ENCODE measurements at regions not wholly inside any gene's neighbourhood (a gene's known extent, or its start where the extent isn't known, plus 50 kb on each side); places are given as distances from the start of the nearest gene placed in this dataset.

DNA sequence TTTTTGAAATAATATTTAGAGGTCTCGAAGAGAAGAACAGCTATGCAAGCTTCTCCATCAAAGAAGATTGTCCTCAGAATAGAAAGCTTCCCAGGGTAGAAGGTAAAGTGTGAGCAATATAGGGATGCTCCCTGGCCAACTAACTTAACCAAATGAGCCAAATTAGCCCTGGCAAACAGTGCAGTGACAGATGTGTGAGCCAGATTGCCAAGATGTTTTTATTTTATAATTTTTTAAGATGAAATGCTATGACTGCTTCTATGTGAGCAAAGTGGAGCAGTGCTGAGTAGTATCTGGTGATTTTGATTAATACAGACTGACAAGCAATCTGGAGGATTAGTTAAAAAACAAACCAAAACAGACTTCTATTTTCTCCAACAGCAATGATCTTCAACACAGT lies 202.1 kb downstream of the NOVA1 start:
- DNase-seq (ENCODE audit: low spot score): no peak

DNA sequence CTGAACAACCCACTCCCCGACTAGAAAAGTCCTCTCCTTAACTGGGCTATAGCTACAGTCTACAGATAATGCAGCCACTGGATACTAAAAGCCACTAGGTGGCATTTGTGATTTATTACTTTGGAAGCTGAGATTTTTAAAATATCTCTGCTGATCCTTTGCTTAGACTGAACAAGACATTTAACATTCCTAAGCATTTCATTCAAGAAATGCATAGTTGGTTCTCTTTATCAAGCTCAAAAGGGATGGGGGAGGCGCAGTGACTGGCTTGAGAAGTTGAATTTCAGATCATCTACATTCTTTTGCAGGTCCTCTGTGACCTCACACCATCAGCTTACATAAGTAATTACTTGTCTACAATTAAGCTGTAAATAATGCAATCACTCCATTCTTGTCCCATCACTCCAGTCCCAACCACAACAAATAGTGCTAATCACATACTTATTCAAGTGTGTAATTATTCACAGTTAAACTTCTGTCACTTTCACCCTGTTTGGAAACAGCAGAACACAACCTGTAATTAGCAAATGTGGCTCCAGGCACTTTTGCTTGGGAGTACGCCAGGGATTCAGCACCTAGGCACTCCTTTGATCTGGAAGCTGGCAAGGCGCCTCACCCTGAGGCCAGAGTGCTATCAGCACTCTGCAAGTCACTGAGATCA lies 203.6 kb downstream of the NOVA1 start:
- DNase-seq (ENCODE audit: low spot score): no peak

DNA sequence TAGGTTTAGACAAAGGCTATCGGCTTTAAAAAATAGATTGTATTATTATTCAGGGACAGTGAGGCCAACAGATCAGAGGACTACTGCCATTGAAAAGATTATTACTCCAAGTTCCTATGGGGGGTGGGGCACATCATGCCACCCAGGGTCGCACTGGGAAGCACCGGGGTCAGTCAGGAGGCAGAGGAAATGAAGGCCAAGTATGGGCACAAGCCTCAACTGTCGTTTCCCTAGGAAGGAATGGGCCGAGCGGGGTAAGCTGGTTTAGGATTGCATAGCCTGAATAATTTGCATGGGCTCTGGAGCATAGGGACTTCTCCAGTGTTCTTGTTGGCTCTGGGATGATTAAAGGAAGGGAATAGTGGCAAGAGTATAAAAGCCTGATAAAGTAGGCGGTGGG lies 205.3 kb downstream of the NOVA1 start:
- no peak for DNase-seq (ENCODE audit: low spot score)

DNA sequence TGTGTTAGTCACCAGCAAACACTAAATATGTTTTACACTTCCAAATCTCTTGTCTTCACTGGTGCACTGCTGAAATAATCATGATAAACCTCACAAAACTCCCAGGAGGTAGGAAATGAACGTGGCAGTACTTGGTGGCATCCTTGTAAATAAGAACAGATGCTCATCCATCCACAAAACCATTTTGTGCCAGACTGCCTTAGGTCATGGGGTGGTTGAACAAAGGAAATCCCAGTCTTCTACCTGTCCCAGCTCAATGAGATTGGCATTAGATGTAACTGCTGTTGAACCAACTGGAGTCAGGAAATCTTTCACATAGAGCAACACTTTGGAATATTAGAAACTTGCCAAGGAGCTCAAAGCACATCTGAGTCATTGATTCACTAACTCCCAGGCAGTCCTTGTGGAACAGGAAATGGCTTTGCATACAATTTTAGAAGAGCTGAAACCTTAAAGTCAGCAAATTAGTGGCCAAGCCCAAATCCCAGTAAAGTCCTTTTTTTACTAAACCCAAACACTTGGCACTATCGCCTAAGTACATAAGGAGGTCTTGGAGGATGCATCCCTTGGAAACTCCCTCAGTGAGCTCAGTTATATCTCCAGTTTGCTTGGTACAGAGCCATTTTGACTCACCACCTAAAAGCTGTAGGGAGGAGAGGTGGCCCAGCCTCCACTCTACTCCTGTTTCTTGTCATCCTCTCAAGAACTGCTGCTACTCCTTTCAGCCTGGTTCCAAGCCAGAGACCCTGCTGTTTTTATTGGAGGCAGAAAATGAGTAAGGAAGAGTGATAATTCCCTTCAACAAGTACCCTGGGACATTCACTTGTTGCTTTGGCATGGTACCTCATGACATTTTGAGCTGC lies 208.0 kb downstream of the NOVA1 start:
- no peak for DNase-seq (ENCODE audit: low spot score)

DNA sequence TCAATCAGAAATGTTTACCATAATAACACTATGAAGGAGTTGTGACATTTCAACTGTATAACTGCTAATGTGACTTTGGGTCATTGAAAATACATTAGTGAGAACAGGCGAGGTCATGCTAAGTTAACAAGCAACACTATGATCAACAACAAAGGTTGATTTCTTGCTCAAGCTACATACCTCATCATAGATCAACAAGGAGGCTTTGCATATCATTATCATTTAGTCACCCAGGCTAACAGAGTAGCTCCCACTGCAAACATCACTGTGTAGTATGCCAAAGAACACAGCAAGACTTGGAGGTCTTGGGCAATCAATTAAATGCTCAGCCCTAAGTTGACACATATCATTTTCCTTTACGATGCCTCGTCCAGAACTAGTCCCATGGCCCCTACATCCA lies 212.5 kb downstream of the NOVA1 start:
- no peak for DNase-seq (ENCODE audit: low spot score)

DNA sequence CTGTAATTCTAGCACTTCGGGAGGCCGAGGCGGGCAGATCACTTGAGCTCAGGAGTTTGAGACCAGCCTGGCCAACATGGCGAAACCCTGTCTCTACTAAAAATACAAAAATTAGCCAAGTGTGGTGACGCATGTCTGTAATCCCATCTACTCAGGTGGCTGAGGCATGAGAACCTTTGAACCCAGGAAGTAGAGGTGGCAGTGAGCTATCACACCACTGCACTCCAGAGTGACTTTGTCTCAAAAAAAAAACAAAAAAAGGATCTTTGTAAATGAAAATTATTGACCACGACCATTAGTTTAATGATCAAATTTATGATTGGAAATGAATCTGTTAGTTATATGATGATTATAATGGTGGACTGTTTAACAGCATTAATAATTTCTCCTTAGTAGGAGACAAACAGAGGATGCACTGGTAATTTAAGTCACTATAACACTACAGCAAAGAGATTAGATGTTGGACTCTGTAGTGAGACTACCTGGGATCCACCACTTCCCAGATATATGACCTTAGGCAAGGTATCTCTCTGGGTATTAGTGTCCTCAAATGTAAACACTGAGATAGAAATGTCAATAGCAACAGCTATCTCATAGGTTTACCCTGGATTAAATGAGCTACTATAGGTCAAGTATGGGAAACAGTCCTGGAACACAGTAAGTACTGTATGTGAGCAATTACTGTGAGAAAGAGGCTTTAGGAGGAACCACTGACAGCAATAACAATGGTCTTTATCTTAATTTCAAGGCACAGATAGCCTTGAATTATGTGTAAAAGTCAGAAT lies 214.7 kb downstream of the NOVA1 start:
- no peak for DNase-seq (ENCODE audit: low spot score)

DNA sequence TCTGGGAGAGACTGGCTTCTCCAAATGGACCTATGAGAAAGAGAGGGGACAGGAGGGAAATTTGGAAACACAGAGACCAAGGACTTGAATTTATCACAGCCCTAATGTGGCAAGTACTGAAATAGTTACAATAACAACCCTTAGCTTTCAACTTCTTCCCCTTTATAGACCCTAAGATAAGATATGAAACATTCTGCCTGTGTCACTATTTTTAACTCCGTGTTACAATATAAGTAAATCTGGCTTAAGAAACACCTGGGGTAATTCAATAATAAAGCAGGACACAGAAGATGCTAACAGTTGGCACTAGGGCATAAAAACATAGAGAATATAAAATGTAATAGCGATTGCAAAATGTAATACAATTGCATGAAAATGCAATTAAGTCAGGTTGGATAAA lies 216.4 kb downstream of the NOVA1 start:
- DNase-seq (ENCODE audit: low spot score): no peak

DNA sequence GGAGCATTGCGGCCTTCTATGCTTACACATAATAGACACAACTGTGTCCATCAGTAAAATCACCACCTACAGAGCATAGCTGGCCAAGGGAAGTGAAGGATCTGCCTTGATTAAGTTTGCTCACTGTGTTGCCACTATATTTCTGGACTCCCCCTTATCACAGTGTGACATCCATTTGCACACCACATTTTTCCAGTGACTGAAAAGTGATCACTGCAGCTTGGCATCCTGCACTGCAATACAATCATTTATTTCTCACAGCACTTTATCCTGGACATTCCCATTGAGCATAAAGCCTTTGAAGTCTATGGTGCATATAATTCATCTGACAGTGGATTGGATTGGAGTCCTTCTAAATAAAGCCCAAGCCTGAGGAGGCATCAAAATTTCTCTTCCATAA lies 217.2 kb downstream of the NOVA1 start:
- no peak for DNase-seq (ENCODE audit: low spot score)

DNA sequence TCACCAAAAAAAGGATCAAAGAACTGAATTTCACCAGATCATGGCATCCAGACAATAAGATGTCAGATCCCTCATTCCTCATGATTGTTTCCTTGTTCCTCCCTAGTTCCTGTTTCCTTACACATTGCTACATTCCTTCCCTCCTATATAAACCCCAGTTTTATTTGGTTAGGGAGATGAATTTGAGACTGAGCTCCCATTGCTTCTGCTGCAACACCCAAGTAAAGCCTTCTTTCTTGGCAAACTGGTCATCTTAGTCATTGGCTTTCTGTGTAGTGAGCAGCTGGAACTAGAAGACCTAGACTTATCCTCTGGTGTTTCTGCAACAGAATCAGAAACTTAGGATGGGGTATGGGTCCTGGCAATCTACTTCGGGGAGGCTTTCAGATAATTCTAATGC lies 217.9 kb downstream of the NOVA1 start:
- no peak for DNase-seq (ENCODE audit: low spot score)

DNA sequence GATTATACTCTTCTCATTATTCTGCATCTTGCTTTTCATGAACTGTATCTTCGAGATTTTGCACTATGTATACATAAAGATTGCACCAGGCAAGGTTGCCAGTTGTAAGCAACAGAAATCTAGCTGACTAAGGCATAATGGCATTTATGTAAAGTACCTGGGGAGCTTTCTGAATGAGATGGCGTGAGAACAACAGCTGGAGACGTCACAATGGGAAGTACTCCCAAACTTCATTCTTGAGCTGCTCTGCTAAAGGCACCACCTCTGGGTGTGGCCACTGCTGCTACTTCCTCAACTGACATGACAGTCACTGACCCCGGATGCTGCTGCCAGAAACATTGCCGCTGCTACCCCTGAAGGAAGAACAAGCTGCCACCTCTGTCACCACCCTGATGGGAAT lies 220.7 kb downstream of the NOVA1 start:
- DNase-seq (ENCODE audit: low spot score): no peak

DNA sequence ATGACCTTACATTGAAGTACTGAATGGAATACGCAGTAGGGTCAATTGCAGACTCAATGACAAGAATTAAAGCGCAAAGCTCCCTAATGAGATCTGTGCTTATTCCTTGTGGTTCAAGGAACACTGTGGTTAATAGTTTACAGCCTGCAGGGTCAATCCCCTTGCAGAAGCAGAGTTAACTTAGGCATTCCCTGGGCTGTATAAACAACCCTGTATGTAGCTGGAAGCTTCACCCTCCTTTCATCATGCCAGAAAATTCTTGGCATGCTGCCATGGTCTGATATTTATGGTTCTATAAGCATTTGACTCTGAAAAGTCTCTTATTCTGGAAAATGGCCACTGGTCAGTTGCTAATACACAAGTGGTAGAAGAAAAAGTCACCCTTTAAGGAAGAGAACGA lies 227.7 kb downstream of the NOVA1 start:
- no peak for DNase-seq (ENCODE audit: low spot score)

DNA sequence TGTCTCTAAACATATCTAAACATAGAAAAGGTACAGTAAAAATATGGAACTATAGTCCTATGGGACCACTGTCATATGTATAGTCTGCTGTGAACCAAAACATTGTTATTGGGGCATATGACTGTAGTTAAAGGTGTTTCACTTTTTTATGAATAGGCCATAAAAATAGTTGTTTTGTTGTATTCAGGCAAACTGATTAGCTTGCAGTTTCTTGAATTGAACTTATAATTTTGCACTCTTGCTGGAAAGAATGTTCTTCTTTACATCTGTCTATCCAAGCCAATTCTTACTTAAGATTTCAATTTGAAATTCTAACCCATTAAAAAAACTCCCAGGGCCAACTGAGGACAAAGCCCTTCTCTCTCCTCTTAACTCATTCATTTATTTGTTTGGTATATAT lies 234.1 kb downstream of the NOVA1 start:
- DNase-seq (ENCODE audit: low spot score): no peak

DNA sequence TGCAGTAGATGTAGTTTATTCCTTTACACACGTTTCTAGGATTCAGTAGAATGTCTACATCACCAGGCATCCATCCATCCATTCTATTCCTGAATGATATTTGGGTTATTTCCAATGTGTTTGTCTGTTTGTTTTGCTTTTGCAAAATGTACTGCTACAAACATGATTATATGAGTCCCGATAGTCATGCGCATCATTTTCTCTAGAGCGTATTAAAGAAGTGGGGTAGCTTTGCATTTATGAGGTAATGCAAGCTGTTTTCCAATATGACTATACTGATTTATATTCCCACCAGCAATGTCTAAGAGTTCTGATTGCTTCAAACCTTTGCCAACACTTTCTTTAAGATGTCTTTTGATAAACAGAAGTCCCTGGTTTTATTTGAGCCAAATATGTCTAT lies 253.2 kb downstream of the NOVA1 start:
- no peak for DNase-seq (ENCODE audit: low spot score)

DNA sequence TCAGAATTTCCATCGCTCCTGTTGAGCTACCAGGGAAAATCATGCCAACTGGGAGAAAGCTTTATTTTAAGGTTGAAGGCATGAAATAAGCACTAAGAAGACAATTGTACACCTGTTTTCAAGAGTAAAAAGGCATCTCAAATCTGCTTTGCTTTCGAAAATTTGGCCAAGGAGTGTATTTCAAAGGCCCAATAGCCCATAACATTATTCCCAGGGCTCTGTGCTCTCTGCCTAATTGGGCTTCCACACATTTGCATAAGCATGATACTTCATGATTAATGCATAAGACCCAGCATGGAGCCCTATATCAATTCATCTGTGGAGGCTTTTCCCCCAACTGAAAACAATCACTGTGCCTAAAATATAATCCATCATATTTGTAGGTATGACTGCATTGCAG lies 258.5 kb downstream of the NOVA1 start:
- no peak for DNase-seq (ENCODE audit: low spot score)

DNA sequence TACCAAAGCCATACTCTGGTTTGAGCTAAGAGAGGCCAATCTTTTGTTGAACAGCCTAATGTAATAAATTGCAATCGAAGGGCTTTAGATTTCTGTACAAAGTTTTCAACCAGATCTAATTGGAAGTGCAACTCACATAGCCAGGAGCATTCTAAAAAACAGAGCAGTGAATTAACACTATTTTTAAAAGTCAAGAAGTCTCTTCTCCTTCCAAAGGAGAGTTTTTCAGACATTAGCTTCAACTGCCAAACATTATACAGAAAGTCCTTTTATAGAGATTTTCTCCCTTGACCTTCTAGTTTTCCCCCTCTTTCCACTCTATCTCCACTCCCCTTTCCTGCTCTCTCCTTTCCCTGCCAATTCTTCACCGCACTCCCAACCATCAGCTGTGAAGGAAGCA lies 259.6 kb downstream of the NOVA1 start:
- DNase-seq (ENCODE audit: low spot score): no peak

DNA sequence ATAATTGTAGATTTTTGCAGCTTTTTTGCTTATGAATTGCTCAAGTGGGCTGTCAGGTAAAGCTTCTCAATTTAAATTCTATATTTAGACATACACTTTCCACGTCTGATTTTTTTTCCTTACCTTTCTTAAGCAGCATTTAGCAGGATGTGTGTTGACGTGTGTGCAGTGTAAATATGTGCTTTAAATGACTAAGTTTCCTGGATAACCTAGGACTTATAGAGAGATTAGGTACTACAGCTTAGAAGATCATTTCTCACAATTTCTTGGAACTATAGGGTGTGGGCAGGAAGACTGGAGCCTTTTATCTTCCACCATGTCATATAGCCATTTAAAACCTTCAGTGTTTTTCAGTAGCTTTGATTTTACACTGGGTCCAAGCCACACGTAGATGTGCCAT lies 263.5 kb downstream of the NOVA1 start:
- DNase-seq (ENCODE audit: low spot score): no peak

DNA sequence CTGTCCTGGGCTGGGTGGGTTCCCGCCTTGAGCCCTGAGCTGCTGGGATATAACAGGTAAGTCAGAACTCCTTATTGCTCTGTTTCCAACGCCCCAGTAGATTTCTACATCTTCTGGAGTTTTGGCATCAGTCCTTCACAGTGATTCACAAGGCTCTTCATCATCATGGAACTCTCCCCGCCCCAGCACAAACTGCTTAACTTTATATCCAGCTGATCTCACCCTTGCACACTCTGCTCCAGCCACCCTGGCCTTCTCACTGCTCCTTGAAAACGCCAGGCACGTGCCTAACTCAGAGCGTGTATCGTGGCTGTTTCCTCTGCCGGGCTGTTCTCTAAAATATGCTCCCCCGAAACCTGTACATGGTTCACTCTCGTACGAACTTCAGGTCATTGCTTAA lies 264.9 kb downstream of the NOVA1 start:
- no peak for DNase-seq (ENCODE audit: low spot score)

DNA sequence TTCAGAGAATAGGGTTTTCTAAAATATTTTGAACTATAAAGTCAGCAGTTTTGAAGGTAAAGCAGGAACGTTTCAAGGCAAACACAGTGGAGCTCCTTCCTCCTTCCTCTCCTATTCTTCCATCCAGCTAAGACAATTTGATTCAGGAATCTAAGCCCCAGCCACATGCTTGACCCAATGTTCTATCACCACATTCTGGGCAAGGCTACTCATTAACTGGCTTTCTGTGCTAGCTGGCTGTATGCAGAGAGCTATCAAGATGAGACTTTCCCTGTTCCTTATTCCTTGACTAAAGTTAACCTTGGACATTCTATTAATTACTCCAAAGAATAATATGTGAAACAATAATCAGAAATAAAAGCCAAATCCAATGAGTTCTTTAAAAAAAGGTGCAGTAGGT lies 266.9 kb downstream of the NOVA1 start:
- DNase-seq (ENCODE audit: low spot score): no peak

DNA sequence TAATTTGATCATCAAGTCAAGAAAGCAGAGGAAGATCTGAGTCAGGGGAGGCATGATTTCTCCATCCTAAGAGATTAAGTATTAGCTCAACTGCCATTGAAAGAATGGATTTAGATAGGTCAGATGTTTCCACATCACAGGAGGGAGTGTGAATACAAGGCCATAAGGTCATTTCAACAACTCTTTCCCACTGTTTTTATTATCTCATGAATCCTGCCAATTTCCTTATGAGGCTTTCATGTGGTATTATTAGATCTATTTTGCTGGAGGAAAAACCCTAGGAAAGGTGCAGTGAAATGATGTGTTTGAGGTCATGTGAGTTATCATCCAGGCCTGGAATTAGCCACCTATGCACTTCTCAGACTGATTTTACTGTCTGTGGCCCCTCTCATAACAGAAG lies 269.0 kb downstream of the NOVA1 start:
- no peak for DNase-seq (ENCODE audit: low spot score)

DNA sequence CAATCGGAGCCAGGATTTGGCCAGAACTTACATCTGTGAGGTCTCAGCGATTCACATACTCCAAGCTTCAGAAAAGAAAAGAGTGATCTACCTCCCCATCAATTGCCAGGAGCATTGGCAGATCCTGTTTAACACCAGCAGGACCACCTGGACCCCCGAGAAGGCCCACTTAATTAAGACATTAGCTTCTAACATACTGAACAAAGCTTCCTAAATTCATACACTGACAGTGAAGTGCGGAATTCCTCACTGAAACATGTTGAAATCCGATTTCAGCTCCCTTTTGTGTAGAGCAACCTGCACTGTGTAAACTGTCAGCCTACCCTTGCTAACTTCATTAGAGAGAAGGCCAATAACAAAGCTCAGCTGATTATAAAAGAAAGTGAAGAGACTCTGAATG lies 274.0 kb downstream of the NOVA1 start:
- DNase-seq (ENCODE audit: low spot score): no peak

DNA sequence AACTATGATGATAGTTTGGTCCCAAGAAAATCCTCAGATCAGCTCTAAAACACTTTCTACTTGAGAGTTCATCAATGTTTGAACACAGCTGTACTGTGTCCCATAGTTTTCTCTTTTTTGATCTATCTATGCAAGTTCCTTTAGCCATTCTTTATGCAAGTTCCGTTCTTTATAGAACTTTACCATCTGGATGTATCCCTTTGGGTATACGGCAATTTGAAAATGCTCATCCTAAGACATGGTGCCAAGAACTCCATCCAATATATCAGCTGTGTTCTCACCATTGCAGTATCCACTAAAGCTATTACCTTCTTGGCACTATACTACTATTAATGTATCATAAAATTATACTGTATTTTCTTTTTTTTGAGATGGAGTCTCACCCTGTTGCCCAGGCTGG lies 276.9 kb downstream of the NOVA1 start:
- no peak for DNase-seq (ENCODE audit: low spot score)

DNA sequence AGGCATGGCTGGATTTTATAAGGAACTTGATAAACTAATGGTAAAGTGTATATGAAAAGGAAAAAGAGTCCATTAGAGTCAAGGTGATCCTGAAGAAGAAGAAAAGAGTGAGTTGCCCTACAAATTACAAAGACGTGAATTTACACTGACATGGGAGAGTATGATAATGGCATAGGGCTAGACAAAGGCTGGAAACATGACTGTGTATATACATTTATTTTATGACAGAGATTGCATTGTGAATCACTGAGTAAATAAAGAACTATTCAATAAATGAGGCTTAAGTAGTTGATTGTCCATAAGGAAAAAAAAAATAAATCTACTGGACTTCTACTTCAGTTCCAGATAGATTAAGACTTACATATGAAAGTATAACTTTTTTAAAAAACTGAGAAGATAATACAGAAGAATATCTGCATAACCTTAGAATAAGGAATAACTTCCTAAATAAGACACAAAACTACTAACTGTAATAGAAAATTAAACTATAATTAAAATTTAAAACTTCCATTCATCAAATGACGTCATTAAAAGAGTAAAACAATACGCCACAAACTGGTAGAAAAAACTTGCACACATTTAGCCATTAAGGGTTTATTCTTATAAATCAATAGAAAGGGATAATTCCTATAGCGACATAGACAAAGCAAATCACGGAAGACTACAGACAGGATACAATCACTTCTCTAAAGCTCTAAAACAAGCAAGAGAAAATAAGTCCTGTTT lies 278.5 kb downstream of the NOVA1 start:
- no peak for DNase-seq (ENCODE audit: low spot score)

Measured in ecto neural progenitor cell (in vitro differentiated cells).